ENCODE measurements at regions not wholly inside any gene's neighbourhood (a gene's known extent, or its start where the extent isn't known, plus 50 kb on each side); places are given as distances from the start of the nearest gene placed in this dataset.

- TF ChIP-seq CTCF (IDR thresholded peaks at IDR 0.05) (no peak), EZH2 (IDR thresholded peaks at IDR 0.05; ENCODE audit: borderline replicate concordance, insufficient read depth, low read depth, low read length, poor library complexity, severe bottlenecking) (no peak)
Observed at GRCh38 chr2:163466331-163467250, 269.2 kb downstream of the FIGN start.
